Erythroblast (primary cell): ENCODE measurements at regions not wholly inside any gene's neighbourhood (a gene's known extent, or its start where the extent isn't known, plus 50 kb on each side); places are given as distances from the start of the nearest gene placed in this dataset.

Experiments
- GATA1 ChIP-seq: IDR thresholded peaks from 2 replicates; pipeline ENCODE4 v1.6.1; 2011; ENCODE audit warnings: low read depth, mild to moderate bottlenecking, control low read depth, low read length, moderate library complexity
- POLR2A ChIP-seq: IDR thresholded peaks from 2 replicates; pipeline ENCODE4 v1.6.1; 2011; ENCODE audit warnings: mild to moderate bottlenecking, low read length

DNA sequence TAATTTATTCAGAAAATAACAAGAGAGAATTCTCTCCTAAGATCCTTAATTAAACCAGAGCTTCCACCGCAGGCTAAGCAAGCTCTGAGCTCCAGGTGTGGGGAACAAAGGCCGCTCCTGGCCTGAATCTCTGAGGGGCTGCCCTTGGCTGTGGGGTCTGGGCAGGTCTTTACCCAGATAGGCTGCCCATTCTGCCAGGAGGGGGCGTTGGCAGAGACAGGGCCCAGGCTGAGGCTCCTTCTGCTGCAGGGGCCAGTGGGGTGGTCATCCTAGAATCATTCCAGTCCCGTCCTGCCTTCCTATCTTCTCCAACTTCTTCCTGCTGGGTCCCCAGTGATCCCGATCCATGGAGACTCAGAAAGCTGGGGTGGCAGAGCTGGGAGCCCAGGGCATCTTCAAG is 82.9 kb upstream of the POU3F1 start:
- TF ChIP-seq POLR2A (no peak), GATA1 (no peak)
